ENCODE measurements at regions not wholly inside any gene's neighbourhood (a gene's known extent, or its start where the extent isn't known, plus 50 kb on each side); places are given as distances from the start of the nearest gene placed in this dataset.

DNA sequence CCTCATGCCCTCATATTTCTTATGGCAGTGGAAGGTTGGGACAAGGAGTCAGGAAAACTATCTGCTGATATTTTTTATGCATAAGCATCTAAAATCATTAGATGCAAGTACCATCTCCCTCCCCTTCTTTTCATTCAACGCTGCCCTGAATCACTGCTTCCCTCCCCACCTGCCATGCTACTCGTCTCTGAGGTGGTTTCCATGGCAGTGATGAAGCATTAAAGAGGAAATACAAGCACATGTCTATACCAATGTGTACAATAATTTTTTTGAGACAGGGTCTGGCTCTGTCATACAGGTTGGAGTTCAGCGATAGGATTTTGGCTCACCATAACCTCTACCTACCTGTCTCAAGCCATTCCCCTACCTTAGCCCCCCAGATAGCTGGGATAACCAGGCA is 67.5 kb upstream of the SETMAR start:
- TF ChIP-seq, protein P1, sequence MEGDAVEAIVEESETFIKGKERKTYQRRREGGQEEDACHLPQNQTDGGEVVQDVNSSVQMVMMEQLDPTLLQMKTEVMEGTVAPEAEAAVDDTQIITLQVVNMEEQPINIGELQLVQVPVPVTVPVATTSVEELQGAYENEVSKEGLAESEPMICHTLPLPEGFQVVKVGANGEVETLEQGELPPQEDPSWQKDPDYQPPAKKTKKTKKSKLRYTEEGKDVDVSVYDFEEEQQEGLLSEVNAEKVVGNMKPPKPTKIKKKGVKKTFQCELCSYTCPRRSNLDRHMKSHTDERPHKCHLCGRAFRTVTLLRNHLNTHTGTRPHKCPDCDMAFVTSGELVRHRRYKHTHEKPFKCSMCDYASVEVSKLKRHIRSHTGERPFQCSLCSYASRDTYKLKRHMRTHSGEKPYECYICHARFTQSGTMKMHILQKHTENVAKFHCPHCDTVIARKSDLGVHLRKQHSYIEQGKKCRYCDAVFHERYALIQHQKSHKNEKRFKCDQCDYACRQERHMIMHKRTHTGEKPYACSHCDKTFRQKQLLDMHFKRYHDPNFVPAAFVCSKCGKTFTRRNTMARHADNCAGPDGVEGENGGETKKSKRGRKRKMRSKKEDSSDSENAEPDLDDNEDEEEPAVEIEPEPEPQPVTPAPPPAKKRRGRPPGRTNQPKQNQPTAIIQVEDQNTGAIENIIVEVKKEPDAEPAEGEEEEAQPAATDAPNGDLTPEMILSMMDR (IDR thresholded peaks at IDR 0.05) = no peak
- TF ChIP-seq POLR2A (IDR thresholded peaks at IDR 0.05) = no peak
